ENCODE measurements at regions not wholly inside any gene's neighbourhood (a gene's known extent, or its start where the extent isn't known, plus 50 kb on each side); places are given as distances from the start of the nearest gene placed in this dataset.

- no peak for DNase-seq
Observed at GRCh38 chr11:29305456-29306232, 711.2 kb downstream of the KCNA4 start.

DNA sequence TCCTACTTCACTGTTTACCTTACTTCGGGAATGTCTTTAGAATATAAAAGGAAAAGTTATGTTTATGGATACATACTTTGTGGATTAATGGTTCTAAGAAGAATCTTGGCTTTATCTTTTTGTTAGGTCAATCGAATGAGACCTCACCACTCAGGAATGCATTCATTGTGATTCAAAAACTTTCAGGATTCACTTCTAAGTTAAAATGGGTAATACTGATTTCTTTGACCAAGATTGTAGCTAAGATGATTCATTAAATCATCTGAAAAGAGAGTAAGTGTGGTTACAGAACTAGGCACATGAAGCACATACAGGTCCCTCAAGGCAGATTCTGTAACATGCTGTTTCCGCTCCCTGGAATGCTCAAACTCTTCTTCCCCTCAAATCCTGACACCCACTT is 716.4 kb downstream of the KCNA4 start:
- no peak for DNase-seq

DNA sequence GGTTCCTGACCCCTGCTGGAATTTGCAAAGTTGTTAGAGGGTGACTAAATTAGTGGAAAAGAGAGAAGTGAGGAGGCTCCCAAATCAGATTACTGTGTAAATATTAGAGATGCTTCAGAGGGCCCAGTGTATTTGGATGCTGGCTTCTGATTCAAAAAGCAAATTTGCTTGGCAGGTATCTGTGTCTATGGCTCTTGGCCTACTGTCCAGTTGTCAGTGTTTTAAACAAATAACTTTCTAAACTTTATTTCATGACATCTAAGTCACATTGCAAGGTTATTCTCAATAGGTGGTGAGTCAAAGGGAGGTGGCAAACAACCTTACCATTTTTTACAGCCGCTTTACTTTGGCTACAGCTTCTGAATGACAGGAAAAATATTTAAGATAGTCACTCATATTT is 720.1 kb downstream of the KCNA4 start:
- no peak for DNase-seq

- DNase-seq, result no peak
Observed at GRCh38 chr11:29293825-29294224, 723.0 kb downstream of the KCNA4 start.

- DNase-seq, result no peak
Observed at GRCh38 chr11:29282088-29282487, 734.7 kb downstream of the KCNA4 start.

DNA sequence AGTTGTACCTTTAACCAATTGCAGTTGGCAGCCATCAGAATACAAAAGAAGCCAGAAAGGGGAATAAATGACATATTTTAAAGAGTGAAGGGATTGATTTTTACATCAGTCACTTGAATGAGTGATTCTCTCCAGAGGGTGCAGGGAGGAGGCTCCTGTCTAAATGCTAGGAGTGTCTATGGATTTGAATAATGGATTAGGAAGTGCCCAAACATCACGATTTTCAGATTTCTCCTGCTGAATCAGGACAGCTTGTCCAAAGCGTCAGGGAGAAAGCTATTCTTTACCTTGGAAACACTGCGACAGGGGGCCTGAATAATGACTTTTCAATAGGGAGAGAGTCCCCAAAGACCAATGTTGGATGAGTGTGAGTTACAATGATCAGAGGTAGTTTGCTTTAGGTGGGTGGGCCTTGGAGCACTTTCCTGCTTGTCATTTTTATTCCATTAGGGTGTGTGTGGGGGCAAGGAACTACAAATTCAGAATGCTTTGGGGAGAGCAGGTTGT is 735.5 kb downstream of the KCNA4 start:
- no peak for DNase-seq

GRCh38 chr11:29280452-29280851 is 736.4 kb downstream of the KCNA4 start:
- DNase-seq, result no peak

DNA sequence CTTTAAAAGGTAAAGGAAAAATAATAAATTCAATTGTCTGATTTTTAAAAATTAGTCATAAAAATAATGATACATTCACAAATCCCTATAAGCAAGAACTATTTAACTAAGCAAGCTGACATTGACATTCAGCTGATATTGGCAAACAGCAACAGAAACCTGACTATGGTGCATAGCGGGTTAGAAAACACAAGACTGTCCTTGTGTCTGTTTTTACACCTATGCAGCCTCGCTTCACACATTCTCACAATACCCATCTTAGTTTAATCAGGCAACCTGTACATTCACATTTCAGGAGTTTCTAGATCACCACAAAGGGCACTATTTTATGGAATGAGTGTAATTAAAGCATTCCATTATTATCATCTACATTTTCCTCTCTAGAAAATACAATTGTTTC is 737.1 kb downstream of the KCNA4 start:
- no peak for DNase-seq

DNA sequence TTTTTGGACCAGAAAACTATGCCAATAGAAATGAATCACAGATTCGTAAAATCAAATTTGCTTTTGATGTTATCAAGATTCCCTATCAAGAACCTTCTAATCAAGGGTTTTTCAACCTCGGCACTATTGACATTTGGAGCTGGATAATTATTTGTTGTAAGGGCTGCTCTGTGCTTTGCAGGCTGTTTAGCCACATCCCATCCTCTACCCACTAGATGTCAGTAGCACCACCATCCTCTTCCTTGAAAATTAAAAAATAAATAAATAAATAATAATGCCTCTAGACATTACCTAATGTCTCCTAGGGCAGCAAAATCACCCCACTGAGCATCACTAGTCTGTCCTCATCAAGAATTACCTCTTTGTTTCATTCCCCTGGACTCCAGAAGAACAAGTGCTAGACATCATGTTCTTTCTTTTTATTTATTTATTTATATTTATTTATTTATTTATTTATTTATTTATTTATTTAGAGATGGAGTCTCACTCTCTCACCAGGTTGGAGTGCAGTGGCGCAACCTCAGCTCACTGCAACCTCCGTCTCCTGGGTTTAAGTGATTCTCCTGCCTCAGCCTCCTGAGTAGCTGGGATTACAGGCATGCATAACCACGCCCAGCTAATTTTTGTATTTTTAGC is 744.7 kb downstream of the KCNA4 start:
- no peak for DNase-seq

DNA sequence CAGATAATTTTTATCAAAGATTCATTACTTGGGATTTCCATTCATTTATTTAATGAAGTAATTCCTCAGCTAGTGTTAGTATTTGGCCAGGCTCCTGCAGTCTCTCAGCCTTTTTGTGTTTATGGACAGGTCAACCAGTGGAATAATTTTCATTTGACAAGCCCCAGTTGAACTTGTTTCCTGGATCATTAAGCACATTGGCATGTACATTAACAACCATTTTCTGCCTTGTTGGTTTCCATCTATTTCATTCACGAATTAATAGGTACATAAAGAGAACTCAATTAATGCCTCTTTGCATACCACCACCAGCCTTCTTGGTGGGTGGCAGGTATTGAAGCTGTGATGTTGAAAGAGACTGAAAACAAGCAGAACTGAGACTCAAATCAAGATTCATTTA is 745.2 kb downstream of the KCNA4 start:
- DNase-seq, result no peak

- no peak for DNase-seq
Observed at GRCh38 chr11:29268733-29269132, 748.1 kb downstream of the KCNA4 start.

GRCh38 chr11:29265792-29266191 is 751.0 kb downstream of the KCNA4 start:
- no peak for DNase-seq

DNA sequence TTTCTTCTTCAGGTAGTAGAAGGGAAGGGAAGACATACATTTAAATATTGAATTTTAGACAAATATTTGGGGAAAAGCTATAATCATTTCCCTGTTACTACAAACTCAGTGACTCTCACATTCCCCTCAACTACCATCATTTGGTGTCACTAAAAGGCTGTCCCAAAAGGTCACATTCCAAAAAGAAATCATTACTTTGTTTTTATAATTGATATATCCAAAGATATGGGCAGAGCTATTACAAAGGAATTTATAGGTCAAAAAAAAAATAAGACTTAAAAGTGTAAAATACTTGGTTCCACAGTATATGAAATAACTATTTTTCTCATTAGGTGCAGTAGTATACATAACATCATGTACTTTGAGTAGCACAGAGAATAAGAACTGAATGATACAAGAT is 751.4 kb downstream of the KCNA4 start:
- no peak for DNase-seq

DNA sequence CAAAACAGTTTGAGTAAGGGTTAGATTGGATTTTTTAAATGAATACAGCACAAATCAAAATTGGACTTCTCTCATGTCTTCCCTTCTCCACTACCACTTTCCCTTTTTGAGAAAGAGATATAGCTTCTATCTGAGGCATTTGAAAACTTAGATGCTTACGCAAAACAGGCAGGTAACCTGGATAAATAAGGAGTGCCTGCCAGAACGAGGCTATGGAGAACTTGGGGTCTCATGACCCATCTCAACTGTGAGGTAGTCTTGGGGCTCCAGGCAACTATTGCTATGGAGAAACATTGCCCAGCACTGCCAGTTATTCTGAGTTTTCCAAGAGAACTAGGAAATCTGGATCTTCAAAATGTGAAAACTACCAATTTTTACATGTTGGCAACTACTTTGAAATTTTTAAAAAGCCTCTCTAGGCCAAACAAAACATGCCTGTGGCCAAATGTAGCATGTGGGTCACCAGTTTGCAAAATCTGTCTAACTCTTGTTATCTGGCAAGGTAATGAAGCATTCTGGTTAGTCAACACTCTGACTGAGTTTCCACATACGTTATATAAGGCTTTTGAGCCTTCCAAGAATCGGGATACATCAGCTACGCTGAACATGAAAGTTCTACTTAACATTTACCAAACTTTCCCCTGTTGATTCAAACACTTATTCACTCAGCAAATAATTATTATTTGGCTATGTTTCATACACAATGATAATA is 752.7 kb downstream of the KCNA4 start:
- no peak for DNase-seq

DNA sequence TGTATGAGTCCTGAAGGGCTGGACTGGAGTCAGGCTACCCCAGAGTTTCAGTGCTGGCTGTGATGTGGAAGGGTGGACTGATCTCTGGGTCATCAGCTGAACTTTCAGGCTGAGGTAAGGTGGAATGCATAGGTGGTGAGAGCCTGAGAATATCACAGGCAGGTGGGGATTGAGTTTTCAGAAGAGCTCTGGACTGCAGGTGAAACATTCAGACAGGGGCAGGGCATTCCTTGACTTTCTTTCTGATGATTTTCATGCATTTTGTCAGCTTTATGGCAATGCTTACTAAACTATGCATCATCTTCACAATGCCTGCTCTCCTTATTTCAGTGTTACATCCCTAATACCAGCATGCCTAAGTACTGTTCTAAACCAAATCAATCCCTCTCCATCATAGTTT is 755.0 kb downstream of the KCNA4 start:
- no peak for DNase-seq

- no peak for DNase-seq
Observed at GRCh38 chr11:29260939-29261705, 755.7 kb downstream of the KCNA4 start.

- DNase-seq, result no peak
Observed at GRCh38 chr11:29258411-29258810, 758.4 kb downstream of the KCNA4 start.

GRCh38 chr11:29256580-29256979 is 760.2 kb downstream of the KCNA4 start:
- no peak for DNase-seq

DNA sequence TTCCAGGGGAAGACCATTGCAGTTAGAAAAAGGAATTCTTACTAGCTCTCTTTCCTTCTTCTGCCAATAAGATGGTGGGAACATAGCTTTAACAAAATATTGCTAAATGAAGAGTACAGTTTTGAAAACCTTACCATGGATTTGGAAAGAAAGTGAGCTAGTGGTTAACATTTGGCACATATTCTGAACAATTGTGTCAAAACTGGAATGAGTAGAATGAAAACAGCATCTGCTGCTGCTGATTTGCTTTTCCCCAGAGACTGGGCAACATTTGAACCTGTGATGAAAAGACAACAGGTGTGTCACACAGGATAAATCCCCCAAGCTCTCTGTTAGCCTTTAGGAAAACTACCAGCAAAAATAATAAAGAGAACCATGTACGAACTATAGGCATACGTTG is 761.4 kb downstream of the KCNA4 start:
- no peak for DNase-seq

DNA sequence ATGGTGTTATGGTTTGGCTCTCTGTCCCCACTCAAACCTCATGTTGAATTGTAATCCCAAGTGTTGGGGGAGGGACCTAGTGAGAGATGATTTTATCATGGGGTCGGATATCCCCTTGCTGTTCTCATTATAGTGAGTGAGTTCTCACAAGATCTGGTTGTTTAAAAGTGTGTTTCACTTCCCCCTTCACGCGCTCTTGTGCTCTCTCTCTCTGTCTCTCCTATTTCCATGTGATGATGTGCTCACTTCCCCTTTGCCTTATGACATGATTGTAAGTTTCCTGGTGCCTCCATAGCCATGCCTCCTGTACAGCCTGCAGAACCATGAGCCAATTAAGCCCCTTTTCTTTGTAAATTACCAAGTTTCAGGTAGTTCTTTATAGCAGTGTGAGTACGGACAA is 765.1 kb downstream of the KCNA4 start:
- peak; percentile 1 to 39 (median 18) for DNase-seq

- DNase-seq, result no peak
Observed at GRCh38 chr11:29249713-29250112, 767.1 kb downstream of the KCNA4 start.

DNA sequence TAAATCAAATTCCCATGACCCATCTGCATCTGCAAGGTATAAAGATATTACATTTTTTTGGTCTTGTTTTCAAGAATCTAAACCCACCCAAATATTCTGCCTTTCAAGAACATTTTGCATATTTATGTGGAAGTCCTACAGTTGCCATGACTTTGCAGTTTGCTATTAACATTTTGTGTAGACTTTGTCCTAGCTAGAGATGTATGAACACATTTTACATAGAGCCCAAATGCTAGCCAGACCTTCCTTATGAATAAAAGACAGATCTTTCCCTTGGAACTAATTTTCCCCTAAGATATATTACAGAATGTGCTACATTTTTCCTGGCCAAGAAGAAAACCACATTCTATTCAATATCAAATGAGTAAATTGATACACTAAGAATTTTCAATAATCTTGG is 772.5 kb downstream of the KCNA4 start:
- no peak for DNase-seq

- no peak for DNase-seq
Observed at GRCh38 chr11:29243616-29244015, 773.2 kb downstream of the KCNA4 start.
